Mucosa of gallbladder (tissue), 1 donor: ENCODE measurements at regions not wholly inside any gene's neighbourhood (a gene's known extent, or its start where the extent isn't known, plus 50 kb on each side); places are given as distances from the start of the nearest gene placed in this dataset.

ENCODE experiments used
- DNase-seq: peaks from one replicate; pipeline ENCODE4 v3.0.0-alpha.2; 2020; ENCODE audit warnings: low spot score
- donor health status: DM: no; HTN: no; CAD: no.

- DNase-seq = no peak
Measured at GRCh38 chr2:145597006-145597405, 1077.1 kb upstream of the ZEB2 start.

- no peak for DNase-seq
Measured at GRCh38 chr2:145596416-145596815, 1076.5 kb upstream of the ZEB2 start.

DNA sequence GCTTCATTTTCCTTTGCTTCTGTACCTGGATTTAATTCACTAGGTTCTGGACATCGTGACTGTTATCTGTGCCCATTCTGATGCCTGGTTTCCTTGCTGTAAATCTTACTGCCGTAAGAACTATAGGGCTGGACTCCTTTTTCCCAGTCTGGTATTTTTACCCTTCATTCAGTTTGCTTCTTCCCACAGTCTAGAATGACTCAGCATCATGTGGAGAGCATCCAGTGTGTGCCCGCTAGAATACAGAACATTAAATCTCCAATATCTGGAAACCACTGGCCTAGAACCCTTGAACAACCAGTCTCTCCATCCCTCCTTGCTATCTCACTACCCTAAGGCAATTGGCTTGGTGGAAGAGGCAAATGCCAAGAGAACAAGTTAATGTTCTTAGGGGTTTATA is 1075.4 kb upstream of the ZEB2 start:
- no peak for DNase-seq

DNA sequence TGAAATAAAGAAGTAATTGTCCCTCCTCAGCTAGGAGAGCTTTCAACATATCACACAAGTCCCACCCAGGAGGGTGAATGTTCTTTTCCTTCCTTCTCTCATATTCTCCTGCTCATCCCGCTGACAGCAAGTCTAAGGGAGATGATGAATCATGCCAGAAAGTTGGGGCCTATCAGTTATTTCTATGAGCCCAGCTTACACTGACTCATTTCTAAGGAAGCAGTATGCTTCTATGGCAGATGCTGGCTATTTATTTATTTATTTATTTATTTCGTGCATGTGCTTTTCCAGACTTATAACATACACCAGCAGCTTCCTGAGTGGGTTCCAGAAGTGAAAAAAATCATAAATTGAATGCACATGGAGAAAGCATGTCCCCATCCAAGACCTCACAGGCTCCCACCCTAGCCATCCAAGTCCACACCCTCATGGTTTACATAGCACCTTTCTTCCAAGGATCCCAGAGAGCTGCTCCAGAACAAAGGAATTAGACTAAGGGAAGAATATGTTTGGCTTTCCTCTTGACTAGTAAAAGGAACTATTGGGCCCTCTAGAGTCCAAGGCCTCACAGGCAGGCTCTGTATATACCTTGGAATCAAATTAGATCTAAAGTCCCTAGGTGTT is 1074.2 kb upstream of the ZEB2 start:
- DNase-seq = no peak

- DNase-seq = no peak
Measured at GRCh38 chr2:145593280-145593679, 1073.4 kb upstream of the ZEB2 start.

DNA sequence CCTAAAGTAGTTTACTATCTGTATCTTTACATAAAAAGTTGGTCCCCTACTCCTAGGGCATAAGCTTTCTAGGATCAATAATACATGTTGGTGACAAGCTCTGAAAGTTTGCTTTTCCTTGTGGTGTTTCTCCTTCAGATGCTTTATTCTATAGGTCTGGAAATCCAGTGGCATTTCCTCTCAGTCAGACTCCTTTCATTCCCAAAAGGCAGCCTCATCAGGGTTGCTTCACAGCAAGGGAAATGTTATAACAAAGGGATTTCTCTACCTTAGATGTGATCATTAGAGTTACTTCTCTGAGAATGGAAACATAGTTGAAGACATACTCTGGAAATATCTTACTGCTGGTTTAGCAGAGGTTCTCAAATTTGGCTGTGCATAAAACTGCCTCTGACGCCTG is 1072.4 kb upstream of the ZEB2 start:
- DNase-seq = no peak

DNA sequence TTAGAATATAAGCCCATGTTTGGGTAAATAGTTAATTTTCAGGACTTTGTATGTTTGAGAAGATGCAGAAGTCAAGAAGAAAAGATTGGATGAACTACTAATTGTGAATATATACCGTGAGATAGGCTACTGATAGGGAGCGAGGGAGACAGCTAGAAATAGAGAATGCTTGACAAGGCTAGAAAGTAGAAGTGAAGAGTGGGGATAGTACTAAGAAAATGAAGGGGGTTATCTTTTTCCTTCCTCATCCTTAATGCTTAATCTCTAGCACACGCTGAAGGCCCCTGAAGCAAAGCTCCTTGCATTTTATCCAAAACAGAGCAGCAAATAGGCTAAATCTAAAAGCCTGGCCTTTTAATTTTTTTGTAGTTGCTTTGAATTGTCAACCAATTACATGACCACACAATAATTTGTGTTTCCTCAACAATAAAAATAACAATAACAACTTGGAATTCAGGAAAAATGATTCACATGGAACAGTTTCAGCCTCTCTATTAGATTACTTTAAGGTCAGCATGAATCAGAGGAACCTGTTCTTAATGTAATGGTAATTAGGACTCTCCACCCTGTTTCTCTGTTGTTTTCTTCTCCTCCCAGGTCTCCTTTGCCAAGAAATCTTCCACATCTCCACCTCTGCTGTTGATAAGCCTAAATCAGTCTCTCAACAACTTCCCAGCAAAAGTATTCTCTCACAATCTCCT is 1071.3 kb upstream of the ZEB2 start:
- DNase-seq = no peak

- no peak for DNase-seq
Measured at GRCh38 chr2:145587922-145588321, 1068.0 kb upstream of the ZEB2 start.

DNA sequence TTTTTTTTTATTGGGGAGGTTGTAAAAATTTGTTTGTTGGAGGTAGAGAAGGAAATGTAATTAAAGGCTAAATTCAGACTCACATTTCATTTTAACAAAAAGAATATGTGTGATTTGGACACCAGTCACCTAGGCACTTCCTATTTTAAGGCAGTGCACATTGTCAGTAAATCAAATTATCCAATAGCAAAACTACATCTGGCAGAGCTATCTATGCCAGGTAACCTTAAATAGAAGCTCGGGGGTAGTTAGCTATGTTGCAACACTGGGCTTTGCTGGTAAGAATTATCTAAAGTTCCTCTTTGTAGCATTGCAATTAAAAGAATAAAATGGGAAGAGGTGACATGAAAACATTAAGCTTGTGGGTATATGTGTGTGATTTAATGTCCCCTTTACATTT is 1064.4 kb upstream of the ZEB2 start:
- no peak for DNase-seq

DNA sequence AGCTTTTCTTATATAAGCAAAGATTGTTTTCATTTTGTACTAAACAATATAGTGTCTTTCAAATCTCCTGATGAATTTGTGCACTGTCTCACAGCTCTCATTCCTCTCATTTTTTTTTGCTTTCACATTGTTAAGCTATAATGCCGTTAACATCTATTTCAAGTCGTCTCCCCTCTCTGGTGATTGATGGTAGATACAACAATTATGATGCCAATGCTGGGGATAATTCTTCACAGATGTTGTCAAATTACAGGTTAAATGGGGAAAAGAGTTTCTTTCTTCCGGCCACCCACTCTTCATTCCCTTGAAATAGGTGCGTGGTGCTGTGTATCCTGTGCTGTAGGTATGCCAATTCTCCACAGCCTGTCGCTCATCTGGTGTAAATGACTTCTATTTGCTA is 1053.7 kb upstream of the ZEB2 start:
- no peak for DNase-seq

DNA sequence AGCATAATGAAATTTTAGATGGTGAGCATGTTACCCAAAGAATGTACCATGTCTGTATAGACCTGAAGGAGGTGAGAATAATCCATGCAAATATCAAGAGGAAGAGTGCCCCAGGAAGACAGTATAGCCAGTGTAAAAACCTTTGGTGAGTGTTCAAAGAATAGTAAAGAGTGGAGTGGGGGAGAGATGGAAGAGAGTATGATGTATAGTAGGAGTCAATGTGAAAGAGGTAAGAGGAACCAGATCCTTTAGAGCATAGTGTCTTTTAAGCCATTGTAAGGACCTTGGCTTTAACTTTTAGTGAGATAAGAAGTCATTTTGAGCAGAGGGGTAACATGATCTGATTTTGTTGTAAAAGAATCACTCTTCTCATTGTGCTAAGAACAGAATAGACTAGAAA is 1052.3 kb upstream of the ZEB2 start:
- no peak for DNase-seq

DNA sequence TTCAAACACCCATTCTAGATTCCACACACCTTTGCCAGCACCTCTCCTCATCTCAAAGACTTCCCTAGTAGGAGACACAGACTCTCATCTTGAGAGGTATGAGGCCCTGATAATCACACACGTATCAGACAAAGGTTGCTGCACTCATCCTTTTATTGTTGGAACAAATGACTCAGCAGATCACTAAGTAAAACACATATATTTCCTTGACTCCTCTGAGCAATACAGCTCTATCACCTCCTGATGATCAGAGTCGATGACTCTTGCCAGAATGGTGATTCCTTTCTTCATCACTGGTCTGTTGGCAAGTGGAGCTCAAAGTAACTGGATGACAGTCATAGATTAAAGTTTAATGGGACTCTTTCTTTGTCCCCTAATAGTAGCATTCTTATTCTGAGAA is 1049.2 kb upstream of the ZEB2 start:
- no peak for DNase-seq

DNA sequence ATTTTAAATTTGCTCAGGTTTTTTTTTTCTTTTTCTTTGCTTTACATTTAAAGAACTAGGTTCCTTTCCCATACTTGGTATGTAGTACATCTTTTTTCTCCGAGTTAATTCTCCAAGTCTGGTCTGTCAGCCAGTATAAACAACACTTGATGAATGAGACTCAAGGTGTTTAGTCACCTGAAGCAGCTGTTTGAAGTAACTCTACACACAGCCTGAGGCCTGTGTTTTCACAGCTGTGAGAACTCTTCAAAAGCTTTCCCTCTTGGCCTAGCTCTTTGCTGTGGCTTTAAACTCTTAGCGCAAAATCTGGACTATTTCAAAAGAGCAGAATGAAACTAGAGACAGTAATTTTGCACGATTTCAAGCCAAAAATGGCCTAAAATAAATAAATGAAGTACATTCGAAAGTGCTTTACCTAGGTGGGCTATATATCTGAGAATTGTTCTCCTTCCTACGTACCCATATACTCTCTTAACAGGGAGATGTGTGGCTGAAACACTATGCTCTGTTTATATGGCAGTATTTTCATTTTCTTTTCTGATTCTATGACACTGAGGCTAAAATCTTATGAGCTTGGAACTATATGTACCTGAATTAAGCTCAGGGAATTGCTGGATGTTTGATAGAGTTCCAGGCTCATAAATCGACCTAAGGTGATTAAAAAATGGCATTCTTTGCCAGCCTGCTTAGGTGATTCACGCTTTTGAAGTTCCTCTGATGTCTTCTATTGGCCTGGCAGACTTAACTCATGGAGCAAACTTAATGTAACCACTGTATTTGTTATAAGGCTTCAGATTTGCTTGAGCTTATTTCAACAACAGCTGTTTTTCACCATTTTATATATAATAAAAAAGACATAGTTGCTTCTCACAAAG is 1044.1 kb upstream of the ZEB2 start:
- no peak for DNase-seq

GRCh38 chr2:145561152-145561551 is 1041.2 kb upstream of the ZEB2 start:
- DNase-seq = no peak

DNA sequence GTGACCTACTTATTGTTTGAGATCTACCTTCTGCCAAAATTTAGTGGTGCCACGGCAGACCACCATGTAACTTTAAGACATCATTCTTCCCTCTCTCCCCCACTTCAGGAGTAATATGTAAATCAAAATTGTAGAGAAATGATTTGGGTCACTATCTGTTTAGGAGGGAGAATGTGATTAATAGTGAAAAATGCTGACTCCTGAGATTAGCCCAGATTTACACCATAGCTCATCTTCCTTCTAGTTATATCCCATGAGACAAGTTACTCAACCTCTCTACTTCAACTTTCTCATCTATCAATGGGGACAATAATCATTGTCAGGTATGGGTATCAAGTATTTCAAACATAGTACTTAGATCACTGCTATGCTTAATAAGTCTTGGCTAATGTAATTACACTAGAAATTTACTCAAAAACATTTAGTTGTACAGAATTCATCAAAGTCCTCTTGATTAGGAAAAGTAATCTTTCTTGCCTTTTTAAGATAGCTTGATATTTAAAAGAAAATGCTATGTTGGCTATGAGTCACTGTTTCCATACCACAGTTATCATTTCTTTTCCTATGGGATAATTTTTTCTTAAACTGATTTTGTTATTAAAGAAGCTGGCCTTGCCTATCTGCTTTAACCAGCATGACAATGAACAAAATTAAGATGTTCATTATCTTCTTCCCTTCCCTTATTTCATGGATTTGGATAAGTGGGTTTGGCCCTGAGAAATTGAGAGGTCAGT is 1038.9 kb upstream of the ZEB2 start:
- DNase-seq = no peak

- DNase-seq = no peak
Measured at GRCh38 chr2:145555360-145555759, 1035.4 kb upstream of the ZEB2 start.

- no peak for DNase-seq
Measured at GRCh38 chr2:145551686-145552085, 1031.8 kb upstream of the ZEB2 start.

DNA sequence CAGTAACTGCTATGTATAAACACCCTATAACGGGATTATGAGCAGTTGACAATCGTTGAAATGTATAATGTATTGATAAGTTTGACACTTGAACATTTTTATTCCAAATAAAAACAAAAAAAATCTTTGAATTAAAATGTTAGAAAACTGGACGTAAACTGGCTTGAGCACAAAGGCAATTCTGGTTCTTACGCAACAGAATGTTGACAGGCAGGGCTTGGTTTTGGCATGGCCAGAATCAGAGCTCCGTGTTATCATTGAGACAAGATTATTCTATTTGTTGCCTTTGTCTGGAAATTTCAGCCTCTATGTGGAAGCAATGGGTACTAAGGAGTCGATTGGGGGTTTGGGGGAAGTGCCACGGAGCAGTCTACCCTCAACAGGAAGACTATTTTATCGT is 1028.6 kb upstream of the ZEB2 start:
- DNase-seq = no peak

- no peak for DNase-seq
Measured at GRCh38 chr2:145547620-145548019, 1027.7 kb upstream of the ZEB2 start.

GRCh38 chr2:145546091-145546490 is 1026.2 kb upstream of the ZEB2 start:
- DNase-seq = no peak

GRCh38 chr2:145543856-145544255 is 1023.9 kb upstream of the ZEB2 start:
- DNase-seq = no peak

- DNase-seq = no peak
Measured at GRCh38 chr2:145543155-145543554, 1023.2 kb upstream of the ZEB2 start.
